Pancreas (tissue), 10 donors: ENCODE measurements at regions not wholly inside any gene's neighbourhood (a gene's known extent, or its start where the extent isn't known, plus 50 kb on each side); places are given as distances from the start of the nearest gene placed in this dataset.

Source experiments
- ATAC-seq, 4 donors: fragments of 200-7000 bp; cut with Tn5 transposase; one replicate each; pipeline versions ENCODE4 v1.8.0 to v1.9.1; 2020; ENCODE audit warnings: mild to moderate bottlenecking in 4 of 4, moderate library complexity in 4 of 4
- DNase-seq, 6 donors: peaks; one replicate each; pipeline ENCODE4 v3.0.0-alpha.2; 2020
- FAIRE-seq: peaks from 2 replicates; lab custom pipeline; 2012; peaks lifted over from hg19 to GRCh38; lab: Jason Lieb, UNC
- H3K27ac ChIP-seq, 4 donors: fragments of 200-600 bp; sonication (generic); 1 replicate in 3 of 4; 2 replicates in 1 of 4; pipeline versions ENCODE4 v1.5.0 to v1.8.0; 2020
- H3K27me3 ChIP-seq, 4 donors: fragments of 200-600 bp; one replicate each; pipeline ENCODE4 v1.8.0; 2021
- H3K36me3 ChIP-seq, 3 donors: fragments of 200-600 bp; sonication (generic) in 1 of 3; one replicate each; pipeline versions ENCODE4 v1.5.0 to v1.8.0; 2020 to 2021
- H3K4me1 ChIP-seq, 3 donors: fragments of 200-600 bp; one replicate each; pipeline ENCODE4 v1.8.0; 2021
- H3K4me3 ChIP-seq, 4 donors: fragments of 200-600 bp; sonication (generic) in 2 of 4; one replicate each; pipeline versions ENCODE4 v1.5.0 to v1.8.0; 2020 to 2021
- H3K9me3 ChIP-seq, 4 donors: fragments of 200-600 bp; one replicate each; pipeline ENCODE4 v1.8.0; 2021
- CTCF ChIP-seq, 4 donors: fragments of 200-600 bp; sonication (generic) in 3 of 4; IDR thresholded peaks; one replicate each; pipeline versions ENCODE4 v1.5.0 to v1.8.0; 2021; ENCODE audit warnings: antibody characterized with exemption in 4 of 4
- WGBS, 2 donors: extraction: QIAGEN DNeasy Blood & Tissue Kit; methylation state at CpG; one replicate each; pipeline ENCODE4 v1.1.7; 2013; 5-methylcytosine and 5-hydroxymethylcytosine counted together
- intact Hi-C, 3 donors: fragments of 100-400 bp; cut with DNase I; formaldehyde crosslinking; loops; one replicate each; pipeline versions ENCODE4 v1.11.1 to v1.14.2; 2022
- donor health status: healthy with polysubstance abuse.
- donor health status: DM: no; HTN: no; CAD: no; lungs with moderate emphysema.
- donor health status: DM: no; HTN: no; CAD: no.
- donor health status: control.
- donor health status: control.
- donor health status: Bipolar disorder and iron deficiency.
- donor health status: DM: yes; HTN: yes; CAD: no.
- donor health status: DM: no; HTN: no; CAD: no.
- donor health status: DM: no; HTN: no; CAD: no.
- donor health status: DM: yes; HTN: yes; CAD: no.

GRCh38 chr10:128879030-128879429, 588.0 kb upstream of the MGMT start:
- 40 to 51% methylated on average over 3 of the region's 3 CpGs for WGBS, 2 donors
- no peak for DNase-seq
- no peak for TF ChIP-seq CTCF (IDR thresholded peaks at IDR 0.05)
- intact Hi-C loops, result no loop called here
- H3K9me3 ChIP-seq, result no peaks in the 10 kb centered on the region
- no peaks in the 10 kb centered on the region for H3K36me3 ChIP-seq
- H3K27me3 ChIP-seq, result no peaks in the 10 kb centered on the region
- no peak overlapping the region for H3K4me3 ChIP-seq
- no peak for ATAC-seq
- FAIRE-seq, result no peak
- H3K27ac ChIP-seq, result no peak overlapping the region
- H3K4me1 ChIP-seq, result no peaks in the 10 kb centered on the region

GRCh38 chr10:128879441-128880140, 587.5 kb upstream of the MGMT start:
- Histone ChIP-seq H3K9me3 (no peaks in the 10 kb centered on the region), H3K36me3 (no peaks in the 10 kb centered on the region), H3K27ac (no peak overlapping the region), H3K27me3 (no peaks in the 10 kb centered on the region), H3K4me1 (no peaks in the 10 kb centered on the region), H3K4me3 (no peak overlapping the region)
- FAIRE-seq, result no peak
- TF ChIP-seq CTCF (IDR thresholded peaks at IDR 0.05), result no peak
- DNase-seq, result no peak
- intact Hi-C loops, result no loop called here
- ATAC-seq, result no peak
- WGBS, 2 donors, result 46% methylated on average over 4 of the region's 4 CpGs

GRCh38 chr10:128880159-128880725, 586.8 kb upstream of the MGMT start:
- no peaks in the 10 kb centered on the region for H3K4me1 ChIP-seq
- ATAC-seq (no peak), DNase-seq (no peak), FAIRE-seq (no peak)
- no peak overlapping the region for H3K27ac ChIP-seq
- no peak for TF ChIP-seq CTCF (IDR thresholded peaks at IDR 0.05)
- H3K9me3 ChIP-seq, result no peaks in the 10 kb centered on the region
- intact Hi-C loops, result no loop called here
- no peaks in the 10 kb centered on the region for H3K36me3 ChIP-seq
- H3K4me3 ChIP-seq, result no peak overlapping the region
- H3K27me3 ChIP-seq, result no peaks in the 10 kb centered on the region
- WGBS, 2 donors, result 56 to 74% methylated on average over 4 of the region's 4 CpGs

DNA sequence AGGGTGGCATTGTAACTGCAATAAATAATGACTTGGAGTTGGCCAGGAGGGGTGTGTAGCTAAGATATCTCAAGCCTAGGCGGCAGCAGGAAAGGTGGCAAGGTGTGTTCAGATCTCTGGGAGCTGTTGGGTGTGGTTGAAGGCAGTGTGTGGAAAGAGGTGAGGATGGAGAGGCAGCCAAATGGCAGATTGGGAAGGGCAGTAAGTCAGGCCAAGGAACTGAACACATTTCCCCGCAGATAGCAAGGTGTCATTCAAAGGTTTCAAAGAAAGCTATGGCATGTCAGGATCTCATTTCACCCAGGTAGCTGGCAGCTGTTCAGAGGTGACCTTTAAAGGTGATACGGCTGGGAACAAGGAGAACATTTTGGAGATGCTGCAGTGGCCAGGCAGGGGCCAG, 586.0 kb upstream of the MGMT start:
- no peaks in the 10 kb centered on the region for H3K36me3 ChIP-seq
- no peak for TF ChIP-seq CTCF (IDR thresholded peaks at IDR 0.05)
- no peak for ATAC-seq
- no peaks in the 10 kb centered on the region for H3K9me3 ChIP-seq
- no peak overlapping the region for H3K27ac ChIP-seq
- no peak for FAIRE-seq
- intact Hi-C loops, result no loop called here
- 69 to 88% methylated on average over 3 of the region's 3 CpGs for WGBS, 2 donors
- H3K4me3 ChIP-seq, result no peak overlapping the region
- no peaks in the 10 kb centered on the region for H3K4me1 ChIP-seq
- DNase-seq, result no peak
- no peaks in the 10 kb centered on the region for H3K27me3 ChIP-seq
